Mesenchymal stem cell (in vitro differentiated cells and primary cell): ENCODE measurements at regions not wholly inside any gene's neighbourhood (a gene's known extent, or its start where the extent isn't known, plus 50 kb on each side); places are given as distances from the start of the nearest gene placed in this dataset.

Experiments used
- DNase-seq: peaks from one replicate; pipeline ENCODE4 v3.0.0-alpha.2; 2013
- H2AFZ ChIP-seq: one replicate; pipeline ENCODE4 v1.6.1; 2013; ENCODE audit warnings: low read depth, mild to moderate bottlenecking, control low read depth, inconsistent platforms, low read length, moderate library complexity
- H2AK5ac ChIP-seq: 2 replicates; pipeline ENCODE4 v1.6.1; 2013; ENCODE audit warnings: low read length, moderate library complexity, mild to moderate bottlenecking, inconsistent platforms; ENCODE audit not compliant: severe bottlenecking
- H2BK120ac ChIP-seq: one replicate; pipeline ENCODE4 v1.6.1; 2013; ENCODE audit warnings: low read depth, mild to moderate bottlenecking, inconsistent platforms, low read length, moderate library complexity
- H2BK12ac ChIP-seq, 2 experiments: one replicate each; pipeline ENCODE4 v1.6.1; 2013; ENCODE audit warnings: inconsistent platforms in 2 of 2, low read length in 2 of 2, mild to moderate bottlenecking in 2 of 2, moderate library complexity in 2 of 2, control low read depth in 1 of 2
- H2BK15ac ChIP-seq: one replicate; pipeline ENCODE4 v1.6.1; 2013; ENCODE audit warnings: mild to moderate bottlenecking, low read depth, inconsistent platforms; ENCODE audit not compliant: poor library complexity, severe bottlenecking
- H2BK5ac ChIP-seq: 2 replicates; pipeline ENCODE4 v1.6.1; 2013; ENCODE audit warnings: low read depth, mild to moderate bottlenecking, low read length, control low read depth, inconsistent platforms; ENCODE audit not compliant: poor library complexity, severe bottlenecking
- H3K14ac ChIP-seq, 2 experiments: one replicate each; pipeline ENCODE4 v1.6.1; 2013; ENCODE audit warnings: inconsistent platforms in 2 of 2, low read length in 2 of 2, control low read depth in 1 of 2, mild to moderate bottlenecking in 1 of 2, moderate library complexity in 1 of 2
- H3K18ac ChIP-seq, 2 experiments: one replicate each; pipeline ENCODE4 v1.6.1; 2013; ENCODE audit warnings: inconsistent platforms in 2 of 2, low read length in 2 of 2, control low read depth in 1 of 2, low read depth in 1 of 2, mild to moderate bottlenecking in 1 of 2
- H3K23ac ChIP-seq, 2 experiments: one replicate each; pipeline ENCODE4 v1.6.1; 2013; ENCODE audit warnings: inconsistent platforms in 2 of 2, low read length in 2 of 2, mild to moderate bottlenecking in 2 of 2, moderate library complexity in 2 of 2, control low read depth in 1 of 2
- H3K27ac ChIP-seq: 2 replicates; pipeline ENCODE4 v1.5.1; 2013; ENCODE audit warnings: mild to moderate bottlenecking, moderate library complexity, low read length, control low read depth, inconsistent platforms; ENCODE audit not compliant: poor library complexity, severe bottlenecking
- H3K27me3 ChIP-seq, 2 experiments: 2 replicates each; pipeline versions ENCODE4 v1.6.1 to v1.7.0; 2013; ENCODE audit warnings: low read length in 2 of 2, mild to moderate bottlenecking in 2 of 2, moderate library complexity in 2 of 2, control low read depth in 1 of 2, inconsistent platforms in 1 of 2; ENCODE audit not compliant: control insufficient read depth in 1 of 2, insufficient read depth in 1 of 2
- H3K36me3 ChIP-seq, 2 experiments: 2 replicates each; pipeline versions ENCODE4 v1.6.1 to v1.7.0; 2013; ENCODE audit warnings: low read length in 2 of 2, control low read depth in 1 of 2, inconsistent platforms in 1 of 2, low read depth in 1 of 2, mild to moderate bottlenecking in 1 of 2; ENCODE audit not compliant: insufficient read depth in 2 of 2, control insufficient read depth in 1 of 2
- H3K4ac ChIP-seq, 2 experiments: one replicate each; pipeline ENCODE4 v1.6.1; 2013; ENCODE audit warnings: inconsistent platforms in 2 of 2, low read length in 2 of 2, mild to moderate bottlenecking in 2 of 2, moderate library complexity in 2 of 2, control low read depth in 1 of 2, low read depth in 1 of 2
- H3K4me1 ChIP-seq: 2 replicates; pipeline ENCODE4 v1.6.1; 2013; ENCODE audit warnings: low read depth, low read length, control low read depth; ENCODE audit not compliant: control insufficient read depth, insufficient read depth
- H3K4me2 ChIP-seq: 2 replicates; pipeline ENCODE4 v1.6.1; 2013; ENCODE audit warnings: low read length, mild to moderate bottlenecking, inconsistent platforms; ENCODE audit not compliant: poor library complexity, severe bottlenecking
- H3K4me3 ChIP-seq, 2 experiments: 2 replicates each; pipeline versions ENCODE4 v1.5.1 to v1.7.0; 2013; ENCODE audit warnings: low read length in 2 of 2, mild to moderate bottlenecking in 2 of 2, control low read depth in 1 of 2, low read depth in 1 of 2; ENCODE audit not compliant: insufficient read depth in 1 of 2
- H3K79me1 ChIP-seq: replicated peaks from 2 replicates; pipeline ENCODE4 v1.6.1; 2013; ENCODE audit warnings: mild to moderate bottlenecking, control low read depth, low read length, inconsistent platforms; ENCODE audit not compliant: poor library complexity, severe bottlenecking
- H3K9ac ChIP-seq: 2 replicates; pipeline ENCODE4 v1.7.0; 2013; ENCODE audit warnings: mild to moderate bottlenecking, low read length, moderate library complexity
- H3K9me3 ChIP-seq: 2 replicates; pipeline ENCODE4 v1.7.0; 2013; ENCODE audit warnings: mild to moderate bottlenecking, low read length; ENCODE audit not compliant: control insufficient read depth
- H4K8ac ChIP-seq: one replicate; pipeline ENCODE4 v1.6.1; 2013; ENCODE audit warnings: inconsistent platforms, mild to moderate bottlenecking, low read length, moderate library complexity
- H4K91ac ChIP-seq: one replicate; pipeline ENCODE4 v1.6.1; 2013; ENCODE audit warnings: mild to moderate bottlenecking, low read length, inconsistent platforms
- WGBS: methylation state at CpG from one replicate; pipeline ENCODE4 v1.1.7; 2013; ENCODE audit warnings: mixed read lengths; 5-methylcytosine and 5-hydroxymethylcytosine counted together

DNA sequence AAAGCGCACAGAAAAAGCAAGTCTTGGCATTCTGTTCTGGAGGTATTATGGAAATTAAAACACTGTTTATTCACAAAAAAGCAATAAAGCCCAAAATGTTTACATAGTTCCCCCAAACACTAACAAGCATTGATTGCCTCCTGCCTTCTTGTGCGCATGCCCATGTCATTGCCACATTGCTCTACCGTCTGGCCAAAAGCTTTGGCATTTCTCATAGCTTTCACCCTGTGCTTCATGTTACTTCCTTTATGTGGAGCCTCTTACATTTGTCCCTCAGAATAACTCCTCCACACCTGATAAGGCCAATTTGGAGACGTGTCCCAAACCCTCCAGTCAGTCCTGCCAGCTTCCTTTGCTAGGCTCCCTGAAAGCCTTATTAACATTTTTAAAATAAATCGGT lies 680.8 kb downstream of the GBE1 start:
- no peaks in the 10 kb centered on the region for H3K4me1 ChIP-seq
- no peak for DNase-seq
- 78% methylated on average over 4 of the region's 5 CpGs for WGBS

DNA sequence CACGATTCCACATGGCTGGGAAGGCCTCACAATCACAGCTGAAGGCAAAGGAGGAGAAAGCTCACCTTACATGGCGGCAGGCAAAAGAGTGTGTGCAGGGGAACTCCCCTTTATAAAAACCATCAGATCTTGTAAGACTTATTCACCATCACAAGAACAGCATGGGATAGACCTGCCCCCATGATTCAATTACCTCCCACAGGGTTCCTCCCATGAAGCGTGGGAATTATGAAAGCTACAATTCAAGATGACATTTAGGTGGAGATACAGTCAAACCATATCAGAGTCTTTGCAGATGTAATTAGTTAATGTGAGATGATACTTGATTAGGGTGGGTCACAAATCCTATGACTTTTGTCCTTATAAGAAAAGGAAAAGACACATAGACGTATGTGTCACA lies 688.9 kb downstream of the GBE1 start:
- Histone ChIP-seq H3K4me3 (no peak overlapping the region), H3K18ac (no peak overlapping the region), H2BK15ac (no peak overlapping the region), H3K9me3 (peaks cover 17% of the 10 kb centered on the region), H3K4ac (no peak overlapping the region), H2AFZ (no peak overlapping the region), H2BK12ac (no peak overlapping the region), H2BK120ac (no peak overlapping the region), H4K8ac (no peak overlapping the region), H3K36me3 (no peaks in the 10 kb centered on the region), H4K91ac (no peak overlapping the region), H2BK5ac (no peak overlapping the region), H2AK5ac (no peak overlapping the region), H3K23ac (no peak overlapping the region), H3K14ac (no peak overlapping the region), H3K27ac (no peak overlapping the region), H3K4me1 (no peaks in the 10 kb centered on the region), H3K27me3 (no peaks in the 10 kb centered on the region), H3K9ac (no peak overlapping the region), H3K4me2 (no peak overlapping the region), H3K79me1 (no peaks in the 10 kb centered on the region)
- 80% methylated on average over 4 of the region's 4 CpGs for WGBS
- DNase-seq, result no peak

More for the DNA sequence above, 680.8 kb downstream of the GBE1 start:
- no peak overlapping the region for H3K27ac ChIP-seq
- no peak overlapping the region for H2AFZ ChIP-seq
- no peak overlapping the region for H2BK120ac ChIP-seq
- no peak overlapping the region for H3K4me2 ChIP-seq
- no peaks in the 10 kb centered on the region for H3K9me3 ChIP-seq
- H3K14ac ChIP-seq, result no peak overlapping the region
- H3K4ac ChIP-seq, result no peak overlapping the region
- H3K36me3 ChIP-seq, result no peaks in the 10 kb centered on the region
- no peaks in the 10 kb centered on the region for H3K79me1 ChIP-seq
- no peak overlapping the region for H3K9ac ChIP-seq
- no peak overlapping the region for H3K4me3 ChIP-seq
- H2BK12ac ChIP-seq, result no peak overlapping the region
- H2BK15ac ChIP-seq, result no peak overlapping the region
- H2AK5ac ChIP-seq, result no peak overlapping the region
- no peaks in the 10 kb centered on the region for H3K27me3 ChIP-seq
- no peak overlapping the region for H3K23ac ChIP-seq
- H4K8ac ChIP-seq, result no peak overlapping the region
- no peak overlapping the region for H2BK5ac ChIP-seq
- H3K18ac ChIP-seq, result no peak overlapping the region
- no peak overlapping the region for H4K91ac ChIP-seq

DNA sequence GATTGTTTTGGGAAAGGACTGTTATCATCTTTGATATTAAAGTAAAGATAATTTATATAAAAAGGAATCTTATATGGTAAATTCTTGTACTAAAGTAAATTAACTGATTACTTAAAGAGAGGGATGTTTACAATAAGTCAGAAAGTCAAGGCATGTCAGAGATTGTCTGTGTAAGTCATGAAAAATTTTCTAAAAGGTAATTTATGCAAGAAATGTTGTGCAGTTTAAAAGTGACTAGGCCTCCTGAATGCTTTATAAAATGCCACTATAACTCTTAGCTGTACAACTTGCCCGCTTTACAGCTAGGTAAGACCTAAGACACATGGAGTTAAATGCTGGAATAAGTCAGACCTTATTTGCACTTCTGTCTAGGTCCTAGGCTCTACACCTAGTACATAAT lies 692.9 kb downstream of the GBE1 start:
- Histone ChIP-seq H2AK5ac (no peak overlapping the region), H4K8ac (no peak overlapping the region), H2BK15ac (no peak overlapping the region), H3K27me3 (no peaks in the 10 kb centered on the region), H3K4me3 (no peak overlapping the region), H3K4me1 (no peaks in the 10 kb centered on the region), H2AFZ (no peak overlapping the region), H3K36me3 (no peaks in the 10 kb centered on the region), H3K9ac (no peak overlapping the region), H3K79me1 (no peaks in the 10 kb centered on the region), H4K91ac (no peak overlapping the region), H3K4me2 (no peak overlapping the region), H2BK5ac (no peak overlapping the region), H2BK12ac (no peak overlapping the region), H3K27ac (no peak overlapping the region), H2BK120ac (no peak overlapping the region), H3K14ac (no peak overlapping the region), H3K9me3 (peaks cover 28% of the 10 kb centered on the region), H3K18ac (no peak overlapping the region), H3K23ac (no peak overlapping the region), H3K4ac (no peak overlapping the region)
- no peak for DNase-seq
- WGBS, result 83% methylated on average over 1 of the region's 1 CpG

DNA sequence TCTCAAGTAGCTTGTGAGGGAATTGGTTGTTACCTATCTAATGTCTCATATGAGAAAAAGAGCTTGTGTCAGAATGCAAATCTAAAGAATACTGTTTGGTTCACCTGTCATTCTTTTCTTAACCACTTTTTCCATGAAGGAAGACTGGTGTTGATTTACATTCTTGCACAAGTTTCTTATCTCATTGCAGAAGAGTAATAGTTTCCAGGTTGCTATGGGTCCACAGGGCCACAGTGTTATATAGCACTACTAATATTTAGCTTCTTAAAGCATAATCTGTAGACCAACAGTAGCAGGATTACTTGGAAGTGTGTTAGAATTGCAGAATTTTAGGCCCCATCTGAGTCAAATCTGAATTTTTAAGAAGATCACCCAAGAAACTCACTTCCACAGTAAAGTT lies 697.5 kb downstream of the GBE1 start:
- no peak for DNase-seq
- Histone ChIP-seq H2BK12ac (no peak overlapping the region), H3K18ac (no peak overlapping the region), H2AFZ (no peak overlapping the region), H3K14ac (no peak overlapping the region), H3K9ac (no peak overlapping the region), H2AK5ac (no peak overlapping the region), H3K27me3 (no peaks in the 10 kb centered on the region), H3K36me3 (no peaks in the 10 kb centered on the region), H2BK5ac (no peak overlapping the region), H3K4ac (no peak overlapping the region), H4K91ac (no peak overlapping the region), H4K8ac (no peak overlapping the region), H3K4me2 (no peak overlapping the region), H3K4me1 (no peaks in the 10 kb centered on the region), H2BK15ac (no peak overlapping the region), H3K9me3 (peaks cover 19% of the 10 kb centered on the region), H3K27ac (no peak overlapping the region), H3K79me1 (no peaks in the 10 kb centered on the region), H3K23ac (no peak overlapping the region), H2BK120ac (no peak overlapping the region), H3K4me3 (no peak overlapping the region)
